H1 (cell line): ENCODE measurements at regions not wholly inside any gene's neighbourhood (a gene's known extent, or its start where the extent isn't known, plus 50 kb on each side); places are given as distances from the start of the nearest gene placed in this dataset.

ENCODE experiments used
- GABPA ChIP-seq: IDR thresholded peaks from 2 replicates; pipeline ENCODE4 v1.6.1; 2011; ENCODE audit warnings: mild to moderate bottlenecking, low read length, moderate library complexity, borderline replicate concordance; ENCODE audit not compliant: insufficient read depth

DNA sequence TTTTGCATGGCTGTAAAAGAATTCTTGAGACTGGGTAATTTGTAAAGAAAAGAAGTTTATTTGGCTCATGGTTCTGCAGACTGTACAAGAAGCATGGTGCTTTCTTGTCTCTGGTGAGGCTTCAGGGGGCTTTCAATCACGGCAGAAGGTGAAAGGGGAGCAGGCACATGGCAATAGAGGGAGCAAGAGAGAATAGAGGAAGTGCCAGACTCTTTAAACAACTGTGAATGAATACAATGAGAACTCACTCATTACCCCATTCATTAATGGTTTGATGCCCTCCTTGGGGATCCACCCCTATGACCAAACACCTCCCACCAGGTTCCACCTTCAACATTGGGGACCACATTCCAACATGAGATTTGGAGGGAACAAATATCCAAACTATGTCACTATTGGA lies 463.5 kb downstream of the MTX2 start (continued):
- no peak for TF ChIP-seq GABPA
- TF ChIP-seq, all 59 proteins: peak for 0
